T-helper 17 cell (primary cell): ENCODE measurements at regions not wholly inside any gene's neighbourhood (a gene's known extent, or its start where the extent isn't known, plus 50 kb on each side); places are given as distances from the start of the nearest gene placed in this dataset.

Experiments
- ATAC-seq: fragments of 150-1000 bp; cut with Tn5 transposase; 2 replicates; pipeline ENCODE4 v1.10.0; 2021; ENCODE audit warnings: mild to moderate bottlenecking, moderate library complexity
- DNase-seq, 3 donors: peaks; one replicate each; pipeline versions ENCODE4 v3.0.0 to v3.0.0-alpha.2; 2020 to 2021
- H3K9me3 ChIP-seq: one replicate; pipeline ENCODE4 v1.7.0; 2013; ENCODE audit warnings: low read length, mild to moderate bottlenecking; ENCODE audit not compliant: control insufficient read depth, poor library complexity, severe bottlenecking
- H3K27ac Mint-ChIP-seq: one replicate; pipeline ENCODE4 v1.8.0; 2022; ENCODE audit warnings: mild to moderate bottlenecking, moderate library complexity, mixed read lengths
- H3K27me3 Mint-ChIP-seq: one replicate; pipeline ENCODE4 v1.8.0; 2022; ENCODE audit warnings: mixed read lengths
- H3K36me3 Mint-ChIP-seq: one replicate; pipeline ENCODE4 v1.8.0; 2022; ENCODE audit warnings: low read depth, mixed read lengths
- H3K4me1 Mint-ChIP-seq: one replicate; pipeline ENCODE4 v1.8.0; 2022; ENCODE audit warnings: mild to moderate bottlenecking, mixed read lengths
- H3K4me3 Mint-ChIP-seq: one replicate; pipeline ENCODE4 v1.8.0; 2022; ENCODE audit warnings: mild to moderate bottlenecking, moderate library complexity, mixed read lengths

GRCh38 chr2:173654161-173654895 is 299.7 kb downstream of the CDCA7 start:
- no peaks in the 10 kb centered on the region for H3K9me3 ChIP-seq
- H3K4me3 Mint-ChIP-seq, result no peak overlapping the region
- ATAC-seq, result no peak
- H3K27ac Mint-ChIP-seq, result no peak overlapping the region
- DNase-seq, result no peak
- peaks cover 26% of the 10 kb centered on the region for H3K27me3 Mint-ChIP-seq
- no peaks in the 10 kb centered on the region for H3K36me3 Mint-ChIP-seq
- no peaks in the 10 kb centered on the region for H3K4me1 Mint-ChIP-seq

GRCh38 chr2:173654896-173655265 is 300.2 kb downstream of the CDCA7 start:
- no peaks in the 10 kb centered on the region for H3K9me3 ChIP-seq
- Mint-ChIP-seq H3K36me3 (no peaks in the 10 kb centered on the region), H3K4me1 (no peaks in the 10 kb centered on the region), H3K27ac (no peak overlapping the region), H3K4me3 (no peak overlapping the region), H3K27me3 (peaks cover 20% of the 10 kb centered on the region)
- ATAC-seq (no peak), DNase-seq (no peak)

GRCh38 chr2:173656086-173656485 is 301.4 kb downstream of the CDCA7 start:
- Mint-ChIP-seq H3K27me3 (peaks cover 30% of the 10 kb centered on the region), H3K36me3 (no peaks in the 10 kb centered on the region), H3K4me3 (no peak overlapping the region), H3K4me1 (no peaks in the 10 kb centered on the region), H3K27ac (no peak overlapping the region)
- no peaks in the 10 kb centered on the region for H3K9me3 ChIP-seq
- ATAC-seq (no peak), DNase-seq (no peak)

GRCh38 chr2:173657996-173658717 is 303.5 kb downstream of the CDCA7 start:
- H3K4me3 Mint-ChIP-seq, result no peak overlapping the region
- no peak overlapping the region for H3K27ac Mint-ChIP-seq
- no peaks in the 10 kb centered on the region for H3K4me1 Mint-ChIP-seq
- no peaks in the 10 kb centered on the region for H3K36me3 Mint-ChIP-seq
- peaks cover 36% of the 10 kb centered on the region for H3K27me3 Mint-ChIP-seq
- no peak for DNase-seq
- no peak for ATAC-seq
- H3K9me3 ChIP-seq, result no peaks in the 10 kb centered on the region

- Mint-ChIP-seq H3K4me3 (no peak overlapping the region), H3K27me3 (peaks cover 37% of the 10 kb centered on the region), H3K27ac (no peak overlapping the region), H3K36me3 (no peaks in the 10 kb centered on the region), H3K4me1 (no peaks in the 10 kb centered on the region)
- ATAC-seq (no peak), DNase-seq (no peak)
- H3K9me3 ChIP-seq, result no peaks in the 10 kb centered on the region
Measured at GRCh38 chr2:173658946-173659371, 304.3 kb downstream of the CDCA7 start.

- no peaks in the 10 kb centered on the region for H3K4me1 Mint-ChIP-seq
- H3K27ac Mint-ChIP-seq, result no peak overlapping the region
- DNase-seq (no peak), ATAC-seq (no peak)
- peaks cover 38% of the 10 kb centered on the region for H3K27me3 Mint-ChIP-seq
- no peak overlapping the region for H3K4me3 Mint-ChIP-seq
- no peaks in the 10 kb centered on the region for H3K36me3 Mint-ChIP-seq
- no peaks in the 10 kb centered on the region for H3K9me3 ChIP-seq
Measured at GRCh38 chr2:173659509-173659908, 304.8 kb downstream of the CDCA7 start.

GRCh38 chr2:173661586-173661985 is 303.6 kb downstream of the SP3 start:
- Mint-ChIP-seq H3K4me1 (peaks cover 2% of the 10 kb centered on the region), H3K36me3 (no peaks in the 10 kb centered on the region)

GRCh38 chr2:173663353-173663752 is 301.8 kb downstream of the SP3 start:
- ATAC-seq (no peak), DNase-seq (no peak)
- Mint-ChIP-seq H3K4me3 (no peak overlapping the region), H3K27ac (no peak overlapping the region), H3K4me1 (peaks cover 2% of the 10 kb centered on the region), H3K27me3 (peaks cover 58% of the 10 kb centered on the region), H3K36me3 (no peaks in the 10 kb centered on the region)
- H3K9me3 ChIP-seq, result no peaks in the 10 kb centered on the region

More at GRCh38 chr2:173661586-173661985, 303.6 kb downstream of the SP3 start:
- DNase-seq, result no peak
- ATAC-seq, result no peak
- no peak overlapping the region for H3K4me3 Mint-ChIP-seq
- no peaks in the 10 kb centered on the region for H3K9me3 ChIP-seq
- H3K27ac Mint-ChIP-seq, result no peak overlapping the region
- H3K27me3 Mint-ChIP-seq, result peaks cover 48% of the 10 kb centered on the region

GRCh38 chr2:173663835-173664512 is 301.2 kb downstream of the SP3 start:
- no peak overlapping the region for H3K27ac Mint-ChIP-seq
- no peaks in the 10 kb centered on the region for H3K9me3 ChIP-seq
- DNase-seq, result no peak
- H3K4me1 Mint-ChIP-seq, result peaks cover 2% of the 10 kb centered on the region
- peaks cover 58% of the 10 kb centered on the region for H3K27me3 Mint-ChIP-seq
- no peak overlapping the region for H3K4me3 Mint-ChIP-seq
- ATAC-seq, result no peak
- H3K36me3 Mint-ChIP-seq, result no peaks in the 10 kb centered on the region

- Mint-ChIP-seq H3K27ac (no peak overlapping the region), H3K27me3 (peaks cover 58% of the 10 kb centered on the region), H3K36me3 (no peaks in the 10 kb centered on the region), H3K4me3 (no peak overlapping the region), H3K4me1 (peaks cover 2% of the 10 kb centered on the region)
- ATAC-seq (no peak), DNase-seq (no peak)
- H3K9me3 ChIP-seq, result no peaks in the 10 kb centered on the region
Measured at GRCh38 chr2:173664513-173664910, 300.7 kb downstream of the SP3 start.

- no peak overlapping the region for H3K4me3 Mint-ChIP-seq
- H3K27ac Mint-ChIP-seq, result no peak overlapping the region
- DNase-seq, result no peak
- ATAC-seq, result no peak
- H3K27me3 Mint-ChIP-seq, result peaks cover 45% of the 10 kb centered on the region
- no peaks in the 10 kb centered on the region for H3K36me3 Mint-ChIP-seq
- no peaks in the 10 kb centered on the region for H3K9me3 ChIP-seq
- H3K4me1 Mint-ChIP-seq, result peaks cover 2% of the 10 kb centered on the region
Measured at GRCh38 chr2:173666171-173666888, 298.8 kb downstream of the SP3 start.

- no peak overlapping the region for H3K4me3 Mint-ChIP-seq
- DNase-seq (no peak), ATAC-seq (no peak)
- H3K4me1 Mint-ChIP-seq, result peaks cover 2% of the 10 kb centered on the region
- no peak overlapping the region for H3K27ac Mint-ChIP-seq
- H3K9me3 ChIP-seq, result no peaks in the 10 kb centered on the region
- H3K27me3 Mint-ChIP-seq, result peaks cover 45% of the 10 kb centered on the region
- H3K36me3 Mint-ChIP-seq, result no peaks in the 10 kb centered on the region
Measured at GRCh38 chr2:173667014-173667413, 298.2 kb downstream of the SP3 start.

GRCh38 chr2:173667415-173667814 is 297.8 kb downstream of the SP3 start:
- ATAC-seq (no peak), DNase-seq (no peak)
- Mint-ChIP-seq H3K27ac (no peak overlapping the region), H3K4me3 (no peak overlapping the region), H3K36me3 (no peaks in the 10 kb centered on the region), H3K4me1 (peaks cover 2% of the 10 kb centered on the region), H3K27me3 (peaks cover 45% of the 10 kb centered on the region)
- H3K9me3 ChIP-seq, result no peaks in the 10 kb centered on the region
